ENCODE measurements at regions not wholly inside any gene's neighbourhood (a gene's known extent, or its start where the extent isn't known, plus 50 kb on each side); places are given as distances from the start of the nearest gene placed in this dataset.

DNA sequence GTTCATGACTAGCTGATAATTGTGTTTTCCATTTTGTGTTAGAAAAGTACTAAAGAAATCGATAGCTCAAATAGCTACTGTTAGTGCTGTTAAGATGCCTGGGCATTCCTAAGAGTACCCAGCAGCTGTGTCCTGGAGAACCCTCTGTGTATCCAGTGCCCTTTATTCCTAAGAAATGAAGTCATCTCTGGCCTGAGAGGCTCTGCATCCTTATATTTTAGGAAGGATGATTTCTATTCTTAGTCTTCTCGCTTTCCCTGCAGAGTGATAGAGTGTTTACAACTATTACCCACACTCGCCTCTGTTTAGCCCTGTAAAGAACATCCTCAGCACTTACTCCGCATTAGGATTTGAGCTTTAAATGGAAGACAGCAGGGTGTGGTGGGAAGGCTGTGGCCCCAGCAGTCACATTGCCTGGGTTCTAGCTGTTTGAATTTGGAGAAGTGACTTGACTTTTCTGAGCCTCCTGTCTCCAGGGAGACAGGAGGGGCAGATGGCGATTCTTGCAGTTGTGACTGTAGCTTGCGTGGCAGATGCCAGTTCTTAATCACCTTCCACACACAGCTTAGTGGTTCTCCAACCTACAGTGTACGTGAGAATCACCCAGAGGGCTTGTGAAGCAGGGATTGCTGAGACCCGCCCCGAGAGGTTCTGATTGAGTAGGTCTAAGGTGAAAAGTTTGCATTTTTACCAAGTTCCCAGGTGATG is 177.2 kb upstream of the PITX1 start:
- Histone ChIP-seq H2AFZ (ENCODE audit: low read length) (no peak overlapping the region), H3K4ac (ENCODE audit: low read length) (no peak overlapping the region), H3K27ac (replicated peaks; ENCODE audit: low read length) (no peak overlapping the region), H2BK12ac (ENCODE audit: low read length) (no peak overlapping the region), H3K4me1 (ENCODE audit: control insufficient read depth in 2 of 2, insufficient read depth in 1 of 2, low read depth in 1 of 2, low read length in 2 of 2) (peaks cover 0 to 4% of the 10 kb centered on the region in 2 donors), H3K23ac (ENCODE audit: low read depth, low read length, poor library complexity) (no peak overlapping the region), H4K91ac (ENCODE audit: low read depth, low read length, poor library complexity) (no peak overlapping the region), H2BK15ac (ENCODE audit: low read length) (no peak overlapping the region), H3K9me3 (replicated peaks in 1 of 2; ENCODE audit: control insufficient read depth in 2 of 2, insufficient read depth in 1 of 2, low read depth in 1 of 2, low read length in 2 of 2) (no peaks in the 10 kb centered on the region), H3K4me2 (ENCODE audit: insufficient read depth, low read length, poor library complexity, severe bottlenecking) (no peak overlapping the region), H2AK5ac (ENCODE audit: low read depth, low read length) (no peak overlapping the region), H3K14ac (ENCODE audit: low read length) (no peak overlapping the region), H3K36me3 (replicated peaks in 1 of 2; ENCODE audit: control insufficient read depth in 2 of 2, insufficient read depth in 2 of 2, low read length in 2 of 2) (no peaks in the 10 kb centered on the region), H2BK5ac (ENCODE audit: low read length) (no peak overlapping the region), H3K18ac (ENCODE audit: low read length) (no peak overlapping the region), H3K9ac (ENCODE audit: low read depth, low read length, poor library complexity) (no peak overlapping the region), H3K4me3 (ENCODE audit: low read length in 2 of 2) (no peak overlapping the region), H3K27me3 (ENCODE audit: control insufficient read depth in 3 of 3, insufficient read depth in 3 of 3, low read depth in 1 of 3, low read length in 3 of 3) (peaks cover 0 to 24% (median 0%) of the 10 kb centered on the region in 3 experiments), H2BK120ac (ENCODE audit: low read depth, low read length) (no peak overlapping the region), H3K79me1 (ENCODE audit: low read depth, low read length) (no peaks in the 10 kb centered on the region), H4K8ac (ENCODE audit: low read depth, low read length) (no peak overlapping the region)
- no CpG with 5 or more reads among the region's 9 CpGs for WGBS, 2 donors (ENCODE audit: extremely low coverage in 2 of 2, insufficient read length in 2 of 2, insufficient replicate concordance in 1 of 2)
- DNase-seq (ENCODE audit: low spot score), result no peak

DNA sequence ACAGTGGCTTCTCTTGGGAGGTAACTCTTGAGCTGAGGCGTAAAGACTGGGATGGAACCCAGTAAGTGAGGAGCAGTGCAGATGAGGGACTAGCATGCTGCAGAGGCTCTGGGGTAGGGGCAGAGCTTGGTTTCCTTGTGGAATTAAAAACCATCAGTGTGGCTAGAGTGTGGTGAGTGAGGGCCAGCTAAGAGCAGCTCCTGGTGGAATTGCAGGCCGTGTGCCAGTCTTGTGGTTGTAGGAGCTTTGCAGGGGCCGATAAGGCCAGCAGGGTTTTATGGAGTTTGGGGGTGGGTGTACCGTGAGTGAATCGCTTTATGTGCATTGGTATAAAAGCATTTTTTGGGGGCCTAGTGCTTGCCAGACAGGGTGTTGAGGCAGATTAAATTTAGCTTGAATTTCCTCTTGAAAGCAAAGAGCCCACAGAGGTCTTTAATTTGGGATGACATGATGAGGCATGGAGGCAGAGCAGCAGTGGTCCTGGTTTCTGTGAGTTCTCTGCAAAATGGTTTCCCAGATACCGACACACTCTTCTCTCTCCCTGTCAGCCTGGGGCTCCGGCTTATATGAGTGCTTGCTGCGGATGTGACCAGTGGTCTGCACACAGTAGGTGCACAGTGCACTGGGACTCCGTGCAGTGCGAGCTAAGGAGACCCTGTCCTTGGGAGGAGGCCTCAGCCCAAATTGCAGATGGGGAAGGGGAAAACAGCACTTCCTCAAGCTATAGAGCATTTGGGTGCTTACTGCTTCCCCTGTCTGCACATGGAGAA is 176.4 kb upstream of the PITX1 start:
- Histone ChIP-seq H3K4me1 (ENCODE audit: control insufficient read depth in 2 of 2, insufficient read depth in 1 of 2, low read depth in 1 of 2, low read length in 2 of 2) (peaks cover 0 to 4% of the 10 kb centered on the region in 2 donors), H3K9me3 (replicated peaks in 1 of 2; ENCODE audit: control insufficient read depth in 2 of 2, insufficient read depth in 1 of 2, low read depth in 1 of 2, low read length in 2 of 2) (no peaks in the 10 kb centered on the region), H3K27ac (replicated peaks; ENCODE audit: low read length) (no peak overlapping the region), H2BK15ac (ENCODE audit: low read length) (no peak overlapping the region), H3K79me1 (ENCODE audit: low read depth, low read length) (no peaks in the 10 kb centered on the region), H4K91ac (ENCODE audit: low read depth, low read length, poor library complexity) (no peak overlapping the region), H3K18ac (ENCODE audit: low read length) (no peak overlapping the region), H2BK120ac (ENCODE audit: low read depth, low read length) (no peak overlapping the region), H3K4ac (ENCODE audit: low read length) (no peak overlapping the region), H3K27me3 (ENCODE audit: control insufficient read depth in 3 of 3, insufficient read depth in 3 of 3, low read depth in 1 of 3, low read length in 3 of 3) (peaks cover 0 to 24% (median 0%) of the 10 kb centered on the region in 3 experiments), H3K4me2 (ENCODE audit: insufficient read depth, low read length, poor library complexity, severe bottlenecking) (no peak overlapping the region), H3K9ac (ENCODE audit: low read depth, low read length, poor library complexity) (no peak overlapping the region), H3K4me3 (ENCODE audit: low read length in 2 of 2) (no peak overlapping the region), H3K23ac (ENCODE audit: low read depth, low read length, poor library complexity) (no peak overlapping the region), H2AFZ (ENCODE audit: low read length) (no peak overlapping the region), H2BK12ac (ENCODE audit: low read length) (no peak overlapping the region), H2AK5ac (ENCODE audit: low read depth, low read length) (no peak overlapping the region), H2BK5ac (ENCODE audit: low read length) (no peak overlapping the region), H4K8ac (ENCODE audit: low read depth, low read length) (no peak overlapping the region), H3K36me3 (replicated peaks in 1 of 2; ENCODE audit: control insufficient read depth in 2 of 2, insufficient read depth in 2 of 2, low read length in 2 of 2) (no peaks in the 10 kb centered on the region), H3K14ac (ENCODE audit: low read length) (no peak overlapping the region)
- no CpG with 5 or more reads among the region's 10 CpGs for WGBS, 2 donors (ENCODE audit: extremely low coverage in 2 of 2, insufficient read length in 2 of 2, insufficient replicate concordance in 1 of 2)
- no peak for DNase-seq (ENCODE audit: low spot score)

GRCh38 chr5:135208903-135209721 is 175.1 kb upstream of the PITX1 start:
- Histone ChIP-seq H3K4ac (ENCODE audit: low read length) (no peak overlapping the region), H2BK15ac (ENCODE audit: low read length) (no peak overlapping the region), H3K27me3 (ENCODE audit: control insufficient read depth in 3 of 3, insufficient read depth in 3 of 3, low read depth in 1 of 3, low read length in 3 of 3) (peaks cover 0 to 24% (median 0%) of the 10 kb centered on the region in 3 experiments), H3K18ac (ENCODE audit: low read length) (no peak overlapping the region), H3K4me3 (ENCODE audit: low read length in 2 of 2) (no peak overlapping the region), H3K4me1 (ENCODE audit: control insufficient read depth in 2 of 2, insufficient read depth in 1 of 2, low read depth in 1 of 2, low read length in 2 of 2) (peaks cover 0 to 4% of the 10 kb centered on the region in 2 donors), H3K36me3 (replicated peaks in 1 of 2; ENCODE audit: control insufficient read depth in 2 of 2, insufficient read depth in 2 of 2, low read length in 2 of 2) (no peaks in the 10 kb centered on the region), H3K27ac (replicated peaks; ENCODE audit: low read length) (no peak overlapping the region), H4K8ac (ENCODE audit: low read depth, low read length) (no peak overlapping the region), H3K4me2 (ENCODE audit: insufficient read depth, low read length, poor library complexity, severe bottlenecking) (no peak overlapping the region), H2BK12ac (ENCODE audit: low read length) (no peak overlapping the region), H2AK5ac (ENCODE audit: low read depth, low read length) (no peak overlapping the region), H3K9ac (ENCODE audit: low read depth, low read length, poor library complexity) (no peak overlapping the region), H3K79me1 (ENCODE audit: low read depth, low read length) (no peaks in the 10 kb centered on the region), H2AFZ (ENCODE audit: low read length) (no peak overlapping the region), H4K91ac (ENCODE audit: low read depth, low read length, poor library complexity) (no peak overlapping the region), H3K14ac (ENCODE audit: low read length) (no peak overlapping the region), H2BK120ac (ENCODE audit: low read depth, low read length) (no peak overlapping the region), H3K9me3 (replicated peaks in 1 of 2; ENCODE audit: control insufficient read depth in 2 of 2, insufficient read depth in 1 of 2, low read depth in 1 of 2, low read length in 2 of 2) (no peaks in the 10 kb centered on the region), H2BK5ac (ENCODE audit: low read length) (no peak overlapping the region), H3K23ac (ENCODE audit: low read depth, low read length, poor library complexity) (no peak overlapping the region)
- DNase-seq (ENCODE audit: low spot score), result no peak
- no CpG with 5 or more reads among the region's 11 CpGs for WGBS, 2 donors (ENCODE audit: extremely low coverage in 2 of 2, insufficient read length in 2 of 2, insufficient replicate concordance in 1 of 2)

- Histone ChIP-seq H3K9ac (ENCODE audit: low read depth, low read length, poor library complexity) (no peak overlapping the region), H3K18ac (ENCODE audit: low read length) (no peak overlapping the region), H3K14ac (ENCODE audit: low read length) (no peak overlapping the region), H2AFZ (ENCODE audit: low read length) (no peak overlapping the region), H3K23ac (ENCODE audit: low read depth, low read length, poor library complexity) (no peak overlapping the region), H3K4ac (ENCODE audit: low read length) (no peak overlapping the region), H2BK15ac (ENCODE audit: low read length) (no peak overlapping the region), H4K91ac (ENCODE audit: low read depth, low read length, poor library complexity) (no peak overlapping the region), H3K4me1 (ENCODE audit: control insufficient read depth in 2 of 2, insufficient read depth in 1 of 2, low read depth in 1 of 2, low read length in 2 of 2) (peaks cover 0 to 4% of the 10 kb centered on the region in 2 donors), H3K27me3 (ENCODE audit: control insufficient read depth in 3 of 3, insufficient read depth in 3 of 3, low read depth in 1 of 3, low read length in 3 of 3) (peaks cover 0 to 18% (median 0%) of the 10 kb centered on the region in 3 experiments), H3K4me2 (ENCODE audit: insufficient read depth, low read length, poor library complexity, severe bottlenecking) (no peak overlapping the region), H3K36me3 (replicated peaks in 1 of 2; ENCODE audit: control insufficient read depth in 2 of 2, insufficient read depth in 2 of 2, low read length in 2 of 2) (no peaks in the 10 kb centered on the region), H2BK5ac (ENCODE audit: low read length) (no peak overlapping the region), H2BK120ac (ENCODE audit: low read depth, low read length) (no peak overlapping the region), H2BK12ac (ENCODE audit: low read length) (no peak overlapping the region), H3K79me1 (ENCODE audit: low read depth, low read length) (no peaks in the 10 kb centered on the region), H3K9me3 (replicated peaks in 1 of 2; ENCODE audit: control insufficient read depth in 2 of 2, insufficient read depth in 1 of 2, low read depth in 1 of 2, low read length in 2 of 2) (peaks cover 0 to 2% of the 10 kb centered on the region in 2 donors), H3K27ac (replicated peaks; ENCODE audit: low read length) (no peak overlapping the region), H2AK5ac (ENCODE audit: low read depth, low read length) (no peak overlapping the region), H3K4me3 (ENCODE audit: low read length in 2 of 2) (no peak overlapping the region), H4K8ac (ENCODE audit: low read depth, low read length) (no peak overlapping the region)
- WGBS, 2 donors (ENCODE audit: extremely low coverage in 2 of 2, insufficient read length in 2 of 2, insufficient replicate concordance in 1 of 2), result no CpG with 5 or more reads among the region's 2 CpGs
- no peak for DNase-seq (ENCODE audit: low spot score)
These were observed 174.5 kb upstream of the PITX1 start for GRCh38 chr5:135208555-135208902.

Data from neuronal stem cell (in vitro differentiated cells).